ENCODE measurements at regions not wholly inside any gene's neighbourhood (a gene's known extent, or its start where the extent isn't known, plus 50 kb on each side); places are given as distances from the start of the nearest gene placed in this dataset.

- no peaks in the 10 kb centered on the region for H3K4me1 ChIP-seq
- ATAC-seq (no peak), DNase-seq (no peak)
- no peaks in the 10 kb centered on the region for H3K9me3 ChIP-seq
- H3K27ac ChIP-seq, result no peak overlapping the region
- H3K27me3 ChIP-seq, result no peaks in the 10 kb centered on the region
- H3K36me3 ChIP-seq, result no peaks in the 10 kb centered on the region
- no peak overlapping the region for H3K4me3 ChIP-seq
- no peak for TF ChIP-seq CTCF (IDR thresholded peaks at IDR 0.05)
- intact Hi-C loops (cut with DNase I), result no loop called here
These were observed 100.1 kb upstream of the ALKAL2 start for GRCh38 chr2:387980-388421.

GRCh38 chr2:386406-387103 lies 98.7 kb upstream of the ALKAL2 start:
- no peak for DNase-seq
- no peaks in the 10 kb centered on the region for H3K36me3 ChIP-seq
- intact Hi-C loops (cut with DNase I), result no loop called here
- no peaks in the 10 kb centered on the region for H3K9me3 ChIP-seq
- H3K4me3 ChIP-seq, result no peak overlapping the region
- no peaks in the 10 kb centered on the region for H3K27me3 ChIP-seq
- H3K27ac ChIP-seq, result no peak overlapping the region
- no peak for TF ChIP-seq CTCF (IDR thresholded peaks at IDR 0.05)
- no peaks in the 10 kb centered on the region for H3K4me1 ChIP-seq
- no peak for ATAC-seq

- H3K36me3 ChIP-seq, result no peaks in the 10 kb centered on the region
- TF ChIP-seq CTCF (IDR thresholded peaks at IDR 0.05), result no peak
- H3K4me3 ChIP-seq, result no peak overlapping the region
- ATAC-seq, result no peak
- no peak for DNase-seq
- no peaks in the 10 kb centered on the region for H3K9me3 ChIP-seq
- H3K27ac ChIP-seq, result no peak overlapping the region
- no peaks in the 10 kb centered on the region for H3K27me3 ChIP-seq
- H3K4me1 ChIP-seq, result no peaks in the 10 kb centered on the region
- intact Hi-C loops (cut with DNase I), result no loop called here
These were observed 97.9 kb upstream of the ALKAL2 start for GRCh38 chr2:385785-386184.

- Histone ChIP-seq H3K4me1 (no peaks in the 10 kb centered on the region), H3K9me3 (no peaks in the 10 kb centered on the region), H3K27ac (no peak overlapping the region), H3K27me3 (no peaks in the 10 kb centered on the region), H3K4me3 (no peak overlapping the region), H3K36me3 (no peaks in the 10 kb centered on the region)
- no peak for TF ChIP-seq CTCF (IDR thresholded peaks at IDR 0.05)
- ATAC-seq, result no peak
- intact Hi-C loops (cut with DNase I), result no loop called here
- DNase-seq, result no peak
These were observed 97.2 kb upstream of the ALKAL2 start for GRCh38 chr2:385061-385460.

GRCh38 chr2:383888-384287 lies 96.0 kb upstream of the ALKAL2 start:
- Histone ChIP-seq H3K36me3 (no peaks in the 10 kb centered on the region), H3K4me1 (no peaks in the 10 kb centered on the region), H3K9me3 (no peaks in the 10 kb centered on the region), H3K27me3 (no peaks in the 10 kb centered on the region), H3K27ac (no peak overlapping the region), H3K4me3 (no peak overlapping the region)
- intact Hi-C loops (cut with DNase I), result no loop called here
- no peak for DNase-seq
- no peak for ATAC-seq
- no peak for TF ChIP-seq CTCF (IDR thresholded peaks at IDR 0.05)

- Histone ChIP-seq H3K36me3 (no peaks in the 10 kb centered on the region), H3K4me3 (no peak overlapping the region), H3K27me3 (no peaks in the 10 kb centered on the region), H3K27ac (no peak overlapping the region), H3K4me1 (no peaks in the 10 kb centered on the region), H3K9me3 (no peaks in the 10 kb centered on the region)
- DNase-seq, result no peak
- TF ChIP-seq CTCF (IDR thresholded peaks at IDR 0.05), result no peak
- intact Hi-C loops (cut with DNase I), result no loop called here
- ATAC-seq, result no peak
These were observed 95.3 kb upstream of the ALKAL2 start for GRCh38 chr2:383178-383577.

Measured in upper lobe of right lung (tissue), 1 donor.